CD14-positive monocyte (primary cell): ENCODE measurements at regions not wholly inside any gene's neighbourhood (a gene's known extent, or its start where the extent isn't known, plus 50 kb on each side); places are given as distances from the start of the nearest gene placed in this dataset.

Experiments
- DNase-seq, 3 donors: peaks; one replicate each; pipeline ENCODE4 v3.0.0-alpha.2; 2011 to 2022
- H2AFZ ChIP-seq: 2 replicates; pipeline ENCODE4 v1.6.0; 2012; ENCODE audit warnings: mild to moderate bottlenecking, low read depth, low read length, inconsistent platforms; ENCODE audit not compliant: insufficient read depth, poor library complexity, severe bottlenecking
- H3K27ac ChIP-seq, 2 donors: 1 replicate in 1 of 2; 2 replicates in 1 of 2; pipeline ENCODE4 v1.5.1; 2012 to 2013; ENCODE audit warnings: low read length in 2 of 2, control low read depth in 1 of 2, inconsistent platforms in 1 of 2, low read depth in 1 of 2, mild to moderate bottlenecking in 1 of 2
- H3K27me3 ChIP-seq, 2 donors: one replicate each; pipeline versions ENCODE4 v1.6.0 to v1.6.1; 2011 to 2013; ENCODE audit warnings: low read length in 2 of 2; ENCODE audit not compliant: control insufficient read depth in 2 of 2, insufficient read depth in 2 of 2
- H3K36me3 ChIP-seq, 2 donors: replicated peaks in 1 of 2; 1 replicate in 1 of 2; 2 replicates in 1 of 2; pipeline versions ENCODE4 v1.5.1 to v1.6.1; 2012 to 2013; ENCODE audit warnings: low read length in 2 of 2, control low read depth in 1 of 2, inconsistent platforms in 1 of 2, mild to moderate bottlenecking in 1 of 2; ENCODE audit not compliant: insufficient read depth in 2 of 2, control insufficient read depth in 1 of 2
- H3K4me1 ChIP-seq, 2 donors: 1 replicate in 1 of 2; 2 replicates in 1 of 2; pipeline versions ENCODE4 v1.5.1 to v1.6.1; 2012 to 2013; ENCODE audit warnings: low read length in 2 of 2, control low read depth in 1 of 2, inconsistent platforms in 1 of 2, mild to moderate bottlenecking in 1 of 2, moderate library complexity in 1 of 2; ENCODE audit not compliant: insufficient read depth in 2 of 2, control insufficient read depth in 1 of 2
- H3K4me2 ChIP-seq: replicated peaks from 2 replicates; pipeline ENCODE3; 2012; ENCODE audit warnings: low read length, moderate library complexity, mild to moderate bottlenecking; ENCODE audit not compliant: poor library complexity, severe bottlenecking; ENCODE audit errors: extremely low read depth
- H3K4me3 ChIP-seq, 3 experiments: fragments of 200-600 bp in 1 of 3; sonication (generic) in 1 of 3; replicated peaks in 1 of 3; 1 replicate in 2 of 3; 2 replicates in 1 of 3; pipeline ENCODE4 v1.5.1; 2011 to 2013; ENCODE audit warnings: low read length in 3 of 3, mild to moderate bottlenecking in 3 of 3, control low read depth in 2 of 3, low read depth in 2 of 3, inconsistent platforms in 1 of 3, moderate library complexity in 1 of 3
- H3K79me2 ChIP-seq: 2 replicates; pipeline ENCODE4 v1.6.0; 2012; ENCODE audit warnings: mild to moderate bottlenecking, control low read depth, inconsistent platforms, low read length, moderate library complexity; ENCODE audit not compliant: insufficient read depth
- H3K9ac ChIP-seq: 2 replicates; pipeline ENCODE4 v1.6.0; 2017; ENCODE audit warnings: low read length, mild to moderate bottlenecking; ENCODE audit not compliant: insufficient read depth, poor library complexity, severe bottlenecking
- H3K9me3 ChIP-seq, 2 donors: replicated peaks in 1 of 2; 1 replicate in 1 of 2; 2 replicates in 1 of 2; pipeline versions ENCODE4 v1.5.1 to v1.6.1; 2012 to 2013; ENCODE audit warnings: low read length in 2 of 2, control low read depth in 1 of 2; ENCODE audit not compliant: control insufficient read depth in 1 of 2, insufficient read depth in 1 of 2
- H4K20me1 ChIP-seq: 2 replicates; pipeline ENCODE4 v1.6.0; 2012; ENCODE audit warnings: mild to moderate bottlenecking, low read length, control low read depth, moderate library complexity; ENCODE audit not compliant: insufficient read depth
- H3K27ac Mint-ChIP-seq, 7 donors: one replicate each; pipeline ENCODE4 v1.8.0; 2020; ENCODE audit warnings: mild to moderate bottlenecking in 7 of 7, mixed read lengths in 7 of 7, moderate library complexity in 6 of 7, inconsistent platforms in 2 of 7
- H3K27me3 Mint-ChIP-seq, 3 donors: one replicate each; pipeline ENCODE4 v1.8.0; 2021 to 2022; ENCODE audit warnings: low read depth in 3 of 3, mild to moderate bottlenecking in 3 of 3, mixed read lengths in 3 of 3, moderate library complexity in 3 of 3, inconsistent platforms in 1 of 3
- H3K36me3 Mint-ChIP-seq, 2 donors: one replicate each; pipeline ENCODE4 v1.8.0; 2020; ENCODE audit warnings: mixed read lengths in 2 of 2, inconsistent platforms in 1 of 2, mild to moderate bottlenecking in 1 of 2
- H3K4me1 Mint-ChIP-seq: one replicate; pipeline ENCODE4 v1.8.0; 2020; ENCODE audit warnings: mild to moderate bottlenecking, mixed read lengths
- H3K4me3 Mint-ChIP-seq, 2 donors: one replicate each; pipeline ENCODE4 v1.8.0; 2020; ENCODE audit warnings: mild to moderate bottlenecking in 2 of 2, mixed read lengths in 2 of 2, moderate library complexity in 1 of 2
- H3K9me3 Mint-ChIP-seq, 7 donors: one replicate each; pipeline ENCODE4 v1.8.0; 2020 to 2022; ENCODE audit warnings: mixed read lengths in 7 of 7, mild to moderate bottlenecking in 6 of 7, moderate library complexity in 6 of 7, inconsistent platforms in 2 of 7
- WGBS: methylation state at CpG from one replicate; pipeline ENCODE4 v1.1.5; 2013; ENCODE audit warnings: missing lambda C conversion rate; ENCODE audit not compliant: insufficient coverage; 5-methylcytosine and 5-hydroxymethylcytosine counted together
- intact Hi-C, 2 donors: fragments of 100-400 bp; cut with micrococcal nuclease; formaldehyde crosslinking; loops; one replicate each; pipeline versions ENCODE4 v1.15.0 to v1.15.1; 2023
- TF ChIP-seq, protein P1 (sequence below): fragments of 200-600 bp; IDR thresholded peaks from one replicate; pipeline ENCODE4 v1.8.0; 2022; ENCODE audit warnings: antibody characterized with exemption, mild to moderate bottlenecking

GRCh38 chr15:79172801-79173460, 82.4 kb upstream of the RASGRF1 start:
- Histone ChIP-seq H3K4me1 (no peaks in the 10 kb centered on the region), H3K9ac (no peak overlapping the region), H3K4me3 (no peak overlapping the region), H3K4me2 (no peak overlapping the region), H3K36me3 (no peaks in the 10 kb centered on the region), H3K79me2 (no peaks in the 10 kb centered on the region), H2AFZ (no peak overlapping the region), H3K27ac (no peak overlapping the region), H4K20me1 (no peaks in the 10 kb centered on the region), H3K9me3 (no peaks in the 10 kb centered on the region), H3K27me3 (peaks cover 3 to 4% of the 10 kb centered on the region in 2 donors)
- no peak for DNase-seq
- TF ChIP-seq, protein P1, sequence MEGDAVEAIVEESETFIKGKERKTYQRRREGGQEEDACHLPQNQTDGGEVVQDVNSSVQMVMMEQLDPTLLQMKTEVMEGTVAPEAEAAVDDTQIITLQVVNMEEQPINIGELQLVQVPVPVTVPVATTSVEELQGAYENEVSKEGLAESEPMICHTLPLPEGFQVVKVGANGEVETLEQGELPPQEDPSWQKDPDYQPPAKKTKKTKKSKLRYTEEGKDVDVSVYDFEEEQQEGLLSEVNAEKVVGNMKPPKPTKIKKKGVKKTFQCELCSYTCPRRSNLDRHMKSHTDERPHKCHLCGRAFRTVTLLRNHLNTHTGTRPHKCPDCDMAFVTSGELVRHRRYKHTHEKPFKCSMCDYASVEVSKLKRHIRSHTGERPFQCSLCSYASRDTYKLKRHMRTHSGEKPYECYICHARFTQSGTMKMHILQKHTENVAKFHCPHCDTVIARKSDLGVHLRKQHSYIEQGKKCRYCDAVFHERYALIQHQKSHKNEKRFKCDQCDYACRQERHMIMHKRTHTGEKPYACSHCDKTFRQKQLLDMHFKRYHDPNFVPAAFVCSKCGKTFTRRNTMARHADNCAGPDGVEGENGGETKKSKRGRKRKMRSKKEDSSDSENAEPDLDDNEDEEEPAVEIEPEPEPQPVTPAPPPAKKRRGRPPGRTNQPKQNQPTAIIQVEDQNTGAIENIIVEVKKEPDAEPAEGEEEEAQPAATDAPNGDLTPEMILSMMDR, result no peak
- H3K4me3 Mint-ChIP-seq, result no peak overlapping the region
- H3K4me1 Mint-ChIP-seq, result no peaks in the 10 kb centered on the region
- intact Hi-C loops, result no loop called here
- WGBS, result 90% methylated on average over 7 of the region's 10 CpGs
- peaks cover 0 to 3% (median 0%) of the 10 kb centered on the region in 7 donors for H3K9me3 Mint-ChIP-seq
- H3K27me3 Mint-ChIP-seq, result peaks cover 20 to 32% (median 23%) of the 10 kb centered on the region in 3 donors
- H3K36me3 Mint-ChIP-seq, result no peaks in the 10 kb centered on the region
- no peak overlapping the region for H3K27ac Mint-ChIP-seq

GRCh38 chr15:79172032-79172481, 81.5 kb upstream of the RASGRF1 start:
- H3K27ac ChIP-seq, result no peak overlapping the region
- Mint-ChIP-seq H3K4me3 (peak overlapping the region in 1 of 2 donors; percentile 13), H3K4me1 (no peaks in the 10 kb centered on the region), H3K9me3 (peaks cover 0 to 3% (median 0%) of the 10 kb centered on the region in 7 donors), H3K27me3 (peaks cover 20 to 32% (median 20%) of the 10 kb centered on the region in 3 donors), H3K36me3 (no peaks in the 10 kb centered on the region), H3K27ac (no peak overlapping the region)
- TF ChIP-seq, protein P1, result no peak
- no peaks in the 10 kb centered on the region for H3K4me1 ChIP-seq
- no peaks in the 10 kb centered on the region for H3K79me2 ChIP-seq
- 67% methylated on average over 6 of the region's 7 CpGs for WGBS
- H3K9ac ChIP-seq, result no peak overlapping the region
- H3K27me3 ChIP-seq, result peaks cover 3 to 4% of the 10 kb centered on the region in 2 donors
- no peaks in the 10 kb centered on the region for H3K36me3 ChIP-seq
- H2AFZ ChIP-seq, result no peak overlapping the region
- no peak overlapping the region for H3K4me3 ChIP-seq
- DNase-seq, result no peak
- no peak overlapping the region for H3K4me2 ChIP-seq
- no peaks in the 10 kb centered on the region for H3K9me3 ChIP-seq
- intact Hi-C loops, result no loop called here
- no peaks in the 10 kb centered on the region for H4K20me1 ChIP-seq
